Activated CD8-positive, alpha-beta T cell treated with anti-CD3 and anti-CD28 coated beads for 36 hours (primary cell): ENCODE measurements at regions not wholly inside any gene's neighbourhood (a gene's known extent, or its start where the extent isn't known, plus 50 kb on each side); places are given as distances from the start of the nearest gene placed in this dataset.

ENCODE experiments used
- ATAC-seq: fragments of 200-7000 bp; cut with Tn5 transposase; one replicate; pipeline ENCODE4 v1.10.0; 2021; ENCODE audit warnings: mild to moderate bottlenecking, moderate library complexity
- CTCF ChIA-PET: fragments of 350-600 bp; sonication (Branson Sonifier 250); formaldehyde crosslinking; loops from one replicate; lab custom pipeline; 2021; ENCODE audit warnings: antibody characterized with exemption; lab: Charles Lee
- POLR2A ChIA-PET: fragments of 350-600 bp; sonication (Branson Sonifier 250); formaldehyde crosslinking; loops from one replicate; lab custom pipeline; 2021; ENCODE audit warnings: antibody characterized with exemption; lab: Charles Lee
- DNase-seq: peaks from one replicate; pipeline ENCODE4 v3.0.0-alpha.2; 2020
- H3K27ac Mint-ChIP-seq: one replicate; pipeline ENCODE4 v1.8.0; 2021; ENCODE audit warnings: mild to moderate bottlenecking, mixed read lengths
- H3K27me3 Mint-ChIP-seq: one replicate; pipeline ENCODE4 v1.8.0; 2021; ENCODE audit warnings: mixed read lengths
- H3K36me3 Mint-ChIP-seq: one replicate; pipeline ENCODE4 v1.8.0; 2021; ENCODE audit warnings: low read depth, mixed read lengths
- H3K4me1 Mint-ChIP-seq: one replicate; pipeline ENCODE4 v1.8.0; 2021; ENCODE audit warnings: low read depth, mixed read lengths
- H3K4me3 Mint-ChIP-seq: one replicate; pipeline ENCODE4 v1.8.0; 2021; ENCODE audit warnings: mild to moderate bottlenecking, moderate library complexity, mixed read lengths
- H3K9me3 Mint-ChIP-seq: one replicate; pipeline ENCODE4 v1.8.0; 2021; ENCODE audit warnings: mixed read lengths
- intact Hi-C: fragments of 100-400 bp; cut with micrococcal nuclease; formaldehyde crosslinking; loops from one replicate; pipeline ENCODE4 v1.10.0; 2022
- TF ChIP-seq, protein P1 (sequence below): fragments of 200-600 bp; IDR thresholded peaks from one replicate; pipeline ENCODE4 v1.8.0; 2022; ENCODE audit warnings: antibody characterized with exemption, mild to moderate bottlenecking

DNA sequence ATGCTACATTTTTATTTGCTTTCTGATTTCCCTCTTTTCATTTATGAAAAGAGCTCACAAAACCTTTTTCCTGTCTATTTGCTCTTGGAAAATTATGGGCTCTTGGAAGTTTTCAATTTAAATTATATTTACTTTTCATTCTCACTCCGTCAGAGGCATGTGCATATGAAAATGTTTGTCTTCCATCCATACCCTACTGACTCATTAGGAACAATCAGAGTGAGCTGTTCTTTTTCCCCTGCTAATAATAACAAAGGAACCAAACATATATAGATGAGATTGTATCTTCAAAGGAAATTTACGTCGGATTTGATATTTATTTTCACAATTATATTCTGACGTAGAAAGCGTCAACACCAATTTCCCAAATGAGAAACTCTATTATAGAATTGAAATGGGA is 1101.2 kb downstream of the TSN start:
- Mint-ChIP-seq H3K4me3 (no peak overlapping the region), H3K27ac (no peak overlapping the region), H3K36me3 (no peaks in the 10 kb centered on the region), H3K4me1 (no peaks in the 10 kb centered on the region), H3K27me3 (no peaks in the 10 kb centered on the region), H3K9me3 (peaks cover 16% of the 10 kb centered on the region)
- DNase-seq = no peak
- POLR2A ChIA-PET = no interaction called here
- intact Hi-C loops = no loop called here
- TF ChIP-seq, protein P1, sequence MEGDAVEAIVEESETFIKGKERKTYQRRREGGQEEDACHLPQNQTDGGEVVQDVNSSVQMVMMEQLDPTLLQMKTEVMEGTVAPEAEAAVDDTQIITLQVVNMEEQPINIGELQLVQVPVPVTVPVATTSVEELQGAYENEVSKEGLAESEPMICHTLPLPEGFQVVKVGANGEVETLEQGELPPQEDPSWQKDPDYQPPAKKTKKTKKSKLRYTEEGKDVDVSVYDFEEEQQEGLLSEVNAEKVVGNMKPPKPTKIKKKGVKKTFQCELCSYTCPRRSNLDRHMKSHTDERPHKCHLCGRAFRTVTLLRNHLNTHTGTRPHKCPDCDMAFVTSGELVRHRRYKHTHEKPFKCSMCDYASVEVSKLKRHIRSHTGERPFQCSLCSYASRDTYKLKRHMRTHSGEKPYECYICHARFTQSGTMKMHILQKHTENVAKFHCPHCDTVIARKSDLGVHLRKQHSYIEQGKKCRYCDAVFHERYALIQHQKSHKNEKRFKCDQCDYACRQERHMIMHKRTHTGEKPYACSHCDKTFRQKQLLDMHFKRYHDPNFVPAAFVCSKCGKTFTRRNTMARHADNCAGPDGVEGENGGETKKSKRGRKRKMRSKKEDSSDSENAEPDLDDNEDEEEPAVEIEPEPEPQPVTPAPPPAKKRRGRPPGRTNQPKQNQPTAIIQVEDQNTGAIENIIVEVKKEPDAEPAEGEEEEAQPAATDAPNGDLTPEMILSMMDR = no peak
- no peak for ATAC-seq
- CTCF ChIA-PET = no interaction called here

DNA sequence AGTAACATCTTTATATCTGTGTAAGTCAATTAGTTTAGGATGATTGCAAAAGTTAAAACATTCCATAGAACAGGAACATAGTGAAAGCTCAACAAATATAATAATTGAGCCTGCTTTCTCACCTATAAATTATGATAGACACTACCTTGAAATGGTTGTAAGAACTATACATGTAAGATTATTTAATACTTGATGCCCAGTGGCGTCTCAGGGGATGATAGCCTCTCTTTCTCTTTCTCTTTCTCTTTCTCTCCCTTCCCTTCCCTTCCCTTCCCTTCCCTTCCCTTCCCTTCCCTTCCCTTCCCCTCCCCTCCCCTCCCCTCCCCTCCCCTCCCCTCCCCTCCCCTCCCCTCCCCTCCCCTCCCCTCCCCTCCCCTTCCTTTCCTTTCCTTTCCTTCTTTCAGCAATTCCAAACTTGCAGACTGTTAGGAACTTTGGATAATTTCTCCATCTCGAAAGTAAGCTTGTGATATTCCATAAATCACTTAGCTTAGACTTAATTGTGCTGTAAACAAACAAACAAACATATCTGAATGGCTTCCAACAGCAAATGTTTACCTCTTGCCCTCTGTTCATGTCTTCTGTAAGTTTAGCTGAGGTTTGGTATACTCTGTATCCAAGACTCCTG is 1102.7 kb downstream of the TSN start:
- H3K27me3 Mint-ChIP-seq = no peaks in the 10 kb centered on the region
- DNase-seq (no peak), ATAC-seq (no peak)
- intact Hi-C loops = no loop called here
- no peak overlapping the region for H3K4me3 Mint-ChIP-seq
- H3K9me3 Mint-ChIP-seq = peaks cover 16% of the 10 kb centered on the region
- ChIA-PET POLR2A (no interaction called here), CTCF (no interaction called here)
- no peaks in the 10 kb centered on the region for H3K36me3 Mint-ChIP-seq
- TF ChIP-seq, protein P1 = no peak
- no peak overlapping the region for H3K27ac Mint-ChIP-seq
- no peaks in the 10 kb centered on the region for H3K4me1 Mint-ChIP-seq

DNA sequence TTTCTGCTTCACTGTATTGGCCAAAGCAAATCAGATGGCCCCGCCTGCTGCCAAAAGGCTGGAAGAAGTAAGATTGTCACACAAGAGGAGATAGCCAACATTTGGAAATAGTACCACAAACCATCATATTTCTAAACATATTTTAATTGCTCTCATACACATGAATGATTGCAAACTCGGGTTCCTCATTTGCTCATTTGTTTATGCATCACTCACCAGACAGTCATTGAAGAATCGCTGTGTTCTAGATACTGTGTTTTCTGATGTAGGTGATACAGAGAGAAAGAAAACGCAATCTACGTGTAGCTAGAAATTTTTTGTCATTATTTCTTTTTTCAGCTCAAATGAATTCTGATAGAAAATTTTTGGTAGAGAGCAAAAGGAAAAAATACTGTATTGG is 1103.4 kb downstream of the TSN start:
- no peak for ATAC-seq
- TF ChIP-seq, protein P1 = no peak
- Mint-ChIP-seq H3K4me3 (no peak overlapping the region), H3K36me3 (no peaks in the 10 kb centered on the region), H3K4me1 (no peaks in the 10 kb centered on the region), H3K27me3 (no peaks in the 10 kb centered on the region), H3K27ac (no peak overlapping the region), H3K9me3 (peaks cover 14% of the 10 kb centered on the region)
- CTCF ChIA-PET = no interaction called here
- DNase-seq = no peak
- POLR2A ChIA-PET = no interaction called here
- intact Hi-C loops = no loop called here

DNA sequence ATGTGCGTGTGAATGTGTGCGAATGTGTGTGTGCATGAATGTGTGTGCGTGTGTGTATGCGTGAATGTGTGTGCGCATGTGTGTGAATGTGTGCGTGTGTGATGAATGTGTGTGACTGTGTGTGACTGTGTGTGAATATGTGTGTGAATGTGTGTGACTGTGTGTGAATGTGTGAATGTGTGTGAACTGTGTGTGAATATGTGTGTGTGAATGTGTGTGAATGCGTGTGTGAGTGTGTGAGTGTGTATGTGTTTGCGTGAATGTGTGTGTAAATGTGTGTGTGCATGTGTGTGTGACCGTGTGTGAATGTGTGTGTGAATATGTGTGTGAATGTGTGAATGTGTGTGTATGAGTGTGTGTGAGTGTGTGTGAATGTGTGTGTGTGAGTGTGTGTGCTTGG is 1103.8 kb downstream of the TSN start:
- H3K27me3 Mint-ChIP-seq = no peaks in the 10 kb centered on the region
- DNase-seq (no peak), ATAC-seq (no peak)
- intact Hi-C loops = no loop called here
- no peaks in the 10 kb centered on the region for H3K36me3 Mint-ChIP-seq
- H3K9me3 Mint-ChIP-seq = peaks cover 13% of the 10 kb centered on the region
- POLR2A ChIA-PET = no interaction called here
- TF ChIP-seq, protein P1 = no peak
- H3K4me1 Mint-ChIP-seq = no peaks in the 10 kb centered on the region
- no peak overlapping the region for H3K27ac Mint-ChIP-seq
- no peak overlapping the region for H3K4me3 Mint-ChIP-seq
- CTCF ChIA-PET = no interaction called here

DNA sequence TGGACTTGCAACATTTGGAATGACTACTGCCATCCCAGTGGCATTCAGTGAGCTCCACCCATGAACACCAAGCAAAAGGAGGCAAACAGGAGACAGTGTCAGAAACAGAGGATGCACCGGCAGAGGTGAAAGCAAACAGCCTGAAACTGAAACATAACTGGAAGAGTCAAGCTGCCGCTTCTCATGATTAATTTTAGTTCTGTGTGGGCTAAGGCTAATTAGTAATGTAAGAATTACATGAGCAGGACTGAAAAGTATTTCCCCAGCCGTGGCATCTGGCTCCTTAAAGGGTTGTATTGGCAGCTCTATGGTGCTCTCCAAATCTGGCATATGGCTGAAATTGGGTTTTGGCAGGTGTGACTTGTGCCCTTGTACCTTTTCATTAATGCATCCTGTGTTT is 1108.1 kb downstream of the TSN start:
- H3K4me3 Mint-ChIP-seq = no peak overlapping the region
- DNase-seq (no peak), ATAC-seq (no peak)
- no peaks in the 10 kb centered on the region for H3K4me1 Mint-ChIP-seq
- TF ChIP-seq, protein P1 = no peak
- H3K27me3 Mint-ChIP-seq = no peaks in the 10 kb centered on the region
- intact Hi-C loops = no loop called here
- H3K9me3 Mint-ChIP-seq = peaks cover 15% of the 10 kb centered on the region
- no peaks in the 10 kb centered on the region for H3K36me3 Mint-ChIP-seq
- ChIA-PET CTCF (no interaction called here), POLR2A (no interaction called here)
- H3K27ac Mint-ChIP-seq = no peak overlapping the region
